T-cell (primary cell): ENCODE measurements at regions not wholly inside any gene's neighbourhood (a gene's known extent, or its start where the extent isn't known, plus 50 kb on each side); places are given as distances from the start of the nearest gene placed in this dataset.

Source experiments
- ATAC-seq, 4 experiments: fragments of 200-7000 bp in 3 of 4; fragments of 150-1000 bp in 1 of 4; cut with Tn5 transposase; replicated peaks in 1 of 4; 1 replicate in 3 of 4; 2 replicates in 1 of 4; pipeline ENCODE4 v1.10.0; 2021; ENCODE audit warnings: moderate library complexity in 3 of 4, mild to moderate bottlenecking in 2 of 4, moderate number of reproducible peaks in 1 of 4
- CTCF ChIA-PET, 2 donors: fragments of 300-600 bp; sonication (Branson Sonifier 250); formaldehyde crosslinking; loops; one replicate each; lab custom pipeline; 2022; ENCODE audit warnings: antibody characterized with exemption in 2 of 2; lab: Charles Lee
- POLR2A ChIA-PET, 2 donors: fragments of 300-600 bp; sonication (Branson Sonifier 250); formaldehyde crosslinking; loops; one replicate each; lab custom pipeline; 2022; ENCODE audit warnings: antibody characterized with exemption in 2 of 2; lab: Charles Lee
- DNase-seq, 35 experiments: peaks; one replicate each; pipeline versions ENCODE4 v3.0.0 to v3.0.0-alpha.2; 2013 to 2023
- H3K27ac ChIP-seq: one replicate; pipeline ENCODE4 v1.5.1; 2013; ENCODE audit warnings: low read length
- H3K27me3 ChIP-seq, 2 experiments: replicated peaks in 1 of 2; 1 replicate in 1 of 2; 2 replicates in 1 of 2; pipeline versions ENCODE4 v1.6.1 to v1.7.0; 2013; ENCODE audit warnings: low read length in 1 of 2, mixed read lengths in 1 of 2; ENCODE audit not compliant: control insufficient read depth in 2 of 2, insufficient read depth in 2 of 2; ENCODE audit errors: extremely low read depth in 1 of 2
- H3K36me3 ChIP-seq, 2 donors: 1 replicate in 1 of 2; 2 replicates in 1 of 2; pipeline versions ENCODE4 v1.6.1 to v1.7.0; 2013; ENCODE audit warnings: low read length in 1 of 2; ENCODE audit not compliant: control insufficient read depth in 2 of 2, insufficient read depth in 1 of 2; ENCODE audit errors: extremely low read depth in 1 of 2
- H3K4me1 ChIP-seq, 2 experiments: 1 replicate in 1 of 2; 2 replicates in 1 of 2; pipeline versions ENCODE4 v1.6.1 to v1.7.0; 2013; ENCODE audit warnings: low read length in 2 of 2, mixed read lengths in 1 of 2; ENCODE audit not compliant: insufficient read depth in 2 of 2, control insufficient read depth in 1 of 2; ENCODE audit errors: extremely low read depth in 1 of 2
- H3K4me3 ChIP-seq, 2 donors: 1 replicate in 1 of 2; 2 replicates in 1 of 2; pipeline versions ENCODE4 v1.5.1 to v1.7.0; 2013; ENCODE audit warnings: mild to moderate bottlenecking in 2 of 2, low read length in 1 of 2, moderate library complexity in 1 of 2; ENCODE audit not compliant: control insufficient read depth in 1 of 2; ENCODE audit errors: extremely low read depth in 1 of 2
- H3K9me3 ChIP-seq: 2 replicates; pipeline ENCODE4 v1.7.0; 2013
- H3K27ac Mint-ChIP-seq, 2 donors: one replicate each; pipeline ENCODE4 v1.8.0; 2020 to 2021; ENCODE audit warnings: mild to moderate bottlenecking in 2 of 2, mixed read lengths in 2 of 2
- H3K27me3 Mint-ChIP-seq, 2 donors: one replicate each; pipeline ENCODE4 v1.8.0; 2021 to 2022; ENCODE audit warnings: mixed read lengths in 2 of 2
- H3K36me3 Mint-ChIP-seq: one replicate; pipeline ENCODE4 v1.8.0; 2021; ENCODE audit warnings: mixed read lengths
- H3K4me1 Mint-ChIP-seq, 3 donors: one replicate each; pipeline ENCODE4 v1.8.0; 2020 to 2022; ENCODE audit warnings: mixed read lengths in 3 of 3, mild to moderate bottlenecking in 1 of 3
- H3K4me3 Mint-ChIP-seq, 3 donors: one replicate each; pipeline ENCODE4 v1.8.0; 2020 to 2022; ENCODE audit warnings: mild to moderate bottlenecking in 3 of 3, mixed read lengths in 3 of 3, moderate library complexity in 3 of 3
- H3K9me3 Mint-ChIP-seq, 3 donors: one replicate each; pipeline ENCODE4 v1.8.0; 2020 to 2022; ENCODE audit warnings: mixed read lengths in 3 of 3
- WGBS: methylation state at CpG from one replicate; pipeline ENCODE4 v1.1.5; 2013; ENCODE audit warnings: missing lambda C conversion rate; ENCODE audit not compliant: insufficient coverage; 5-methylcytosine and 5-hydroxymethylcytosine counted together

- no peaks in the 10 kb centered on the region for H3K4me1 Mint-ChIP-seq
- no peak overlapping the region for H3K4me3 ChIP-seq
- no peaks in the 10 kb centered on the region for H3K36me3 Mint-ChIP-seq
- H3K9me3 Mint-ChIP-seq, result peaks cover 7 to 9% (median 8%) of the 10 kb centered on the region in 3 donors
- no peak overlapping the region for H3K27ac ChIP-seq
- no peaks in the 10 kb centered on the region for H3K9me3 ChIP-seq
- DNase-seq (no peak), ATAC-seq (no peak)
- no peak overlapping the region for H3K4me3 Mint-ChIP-seq
- H3K27ac Mint-ChIP-seq, result no peak overlapping the region
- no peaks in the 10 kb centered on the region for H3K27me3 Mint-ChIP-seq
- H3K36me3 ChIP-seq, result no peaks in the 10 kb centered on the region
- ChIA-PET POLR2A (interaction anchor here in 1 of 2 donors (0.5 kb wide), 1 partner anchor 1354 kb away, joined by 5 read pairs; no protein-coding TSS in a partner anchor), CTCF (no interaction called here)
- no peaks in the 10 kb centered on the region for H3K4me1 ChIP-seq
- H3K27me3 ChIP-seq, result no peaks in the 10 kb centered on the region
These were observed 170.1 kb upstream of the SLITRK6 start for GRCh38 chr13:85969331-85969730.

- ChIA-PET POLR2A (no interaction called here), CTCF (no interaction called here)
- Histone ChIP-seq H3K4me1 (no peaks in the 10 kb centered on the region), H3K9me3 (no peaks in the 10 kb centered on the region), H3K27ac (no peak overlapping the region), H3K4me3 (no peak overlapping the region), H3K27me3 (no peaks in the 10 kb centered on the region), H3K36me3 (no peaks in the 10 kb centered on the region)
- no peak overlapping the region for H3K4me3 Mint-ChIP-seq
- no peaks in the 10 kb centered on the region for H3K36me3 Mint-ChIP-seq
- no peaks in the 10 kb centered on the region for H3K27me3 Mint-ChIP-seq
- no peak for ATAC-seq
- no peak for DNase-seq
- no peaks in the 10 kb centered on the region for H3K4me1 Mint-ChIP-seq
- H3K27ac Mint-ChIP-seq, result no peak overlapping the region
- peaks cover 12 to 35% (median 32%) of the 10 kb centered on the region in 3 donors for H3K9me3 Mint-ChIP-seq
- 86% methylated on average over 1 of the region's 4 CpGs for WGBS
These were observed 136.7 kb upstream of the SLITRK6 start for GRCh38 chr13:85935868-85936467.

GRCh38 chr13:85930108-85930507 lies 130.9 kb upstream of the SLITRK6 start:
- ATAC-seq (no peak), DNase-seq (no peak)
- H3K4me1 ChIP-seq, result no peaks in the 10 kb centered on the region
- Mint-ChIP-seq H3K4me3 (no peak overlapping the region), H3K4me1 (no peaks in the 10 kb centered on the region), H3K9me3 (peaks cover 2 to 22% (median 17%) of the 10 kb centered on the region in 3 donors), H3K27ac (no peak overlapping the region), H3K27me3 (no peaks in the 10 kb centered on the region), H3K36me3 (no peaks in the 10 kb centered on the region)
- H3K36me3 ChIP-seq, result no peaks in the 10 kb centered on the region
- H3K4me3 ChIP-seq, result no peak overlapping the region
- H3K27ac ChIP-seq, result no peak overlapping the region
- no peaks in the 10 kb centered on the region for H3K27me3 ChIP-seq
- no peaks in the 10 kb centered on the region for H3K9me3 ChIP-seq
- CTCF ChIA-PET, result no interaction called here
- WGBS, result no CpG with 5 or more reads among the region's 2 CpGs
- POLR2A ChIA-PET, result no interaction called here

DNA sequence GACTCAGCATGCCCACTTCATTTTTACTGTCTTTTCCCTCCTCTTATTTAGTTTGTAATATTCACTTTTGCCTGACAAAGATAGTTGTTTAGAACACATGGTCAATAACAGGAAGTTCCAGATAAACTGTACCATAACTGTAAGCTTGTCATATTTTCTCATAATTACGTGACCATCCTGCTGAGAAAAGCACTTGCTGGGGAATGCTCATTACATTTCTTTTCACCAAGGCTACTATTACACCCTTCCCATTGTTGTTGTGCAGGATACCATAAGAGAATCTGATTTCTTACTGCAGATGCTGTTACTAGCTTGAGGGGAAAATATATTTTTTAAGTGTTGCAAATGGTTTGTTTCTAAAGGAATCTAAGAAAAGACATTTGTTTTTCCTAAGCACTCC lies 111.7 kb upstream of the SLITRK6 start:
- no peak overlapping the region for H3K4me3 ChIP-seq
- no peaks in the 10 kb centered on the region for H3K4me1 Mint-ChIP-seq
- no peaks in the 10 kb centered on the region for H3K36me3 Mint-ChIP-seq
- no peaks in the 10 kb centered on the region for H3K36me3 ChIP-seq
- POLR2A ChIA-PET, result no interaction called here
- H3K27me3 Mint-ChIP-seq, result no peaks in the 10 kb centered on the region
- no CpG with 5 or more reads among the region's 1 CpG for WGBS
- no peaks in the 10 kb centered on the region for H3K27me3 ChIP-seq
- ATAC-seq (no peak), DNase-seq (no peak)
- peaks cover 6 to 26% (median 12%) of the 10 kb centered on the region in 3 donors for H3K9me3 Mint-ChIP-seq
- H3K9me3 ChIP-seq, result no peaks in the 10 kb centered on the region
- no peak overlapping the region for H3K27ac Mint-ChIP-seq
- CTCF ChIA-PET, result no interaction called here
- H3K4me1 ChIP-seq, result no peaks in the 10 kb centered on the region
- H3K27ac ChIP-seq, result no peak overlapping the region
- no peak overlapping the region for H3K4me3 Mint-ChIP-seq

DNA sequence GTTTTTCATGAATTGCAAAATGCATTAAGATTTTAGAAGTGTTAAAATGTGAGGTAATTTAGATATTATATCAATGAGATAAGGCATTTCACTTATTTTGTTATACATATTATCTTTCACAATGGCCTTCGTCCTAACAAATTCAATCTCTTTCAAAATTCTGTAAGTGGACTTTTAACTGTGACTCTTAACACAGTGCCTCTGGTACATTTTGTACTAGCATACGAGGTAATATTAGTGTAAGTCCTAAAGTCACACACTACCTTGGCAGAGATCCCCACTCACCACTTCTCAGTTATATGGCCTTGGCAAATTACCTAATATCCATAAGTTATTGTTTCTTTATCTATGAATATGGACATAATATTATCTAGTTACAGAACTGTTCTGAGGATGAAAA lies 101.3 kb upstream of the SLITRK6 start:
- Histone ChIP-seq H3K4me3 (no peak overlapping the region), H3K27ac (no peak overlapping the region), H3K4me1 (no peaks in the 10 kb centered on the region), H3K27me3 (no peaks in the 10 kb centered on the region), H3K9me3 (no peaks in the 10 kb centered on the region), H3K36me3 (no peaks in the 10 kb centered on the region)
- CTCF ChIA-PET, result no interaction called here
- Mint-ChIP-seq H3K4me3 (no peak overlapping the region), H3K9me3 (peaks cover 0 to 15% (median 3%) of the 10 kb centered on the region in 3 donors), H3K36me3 (no peaks in the 10 kb centered on the region), H3K27me3 (no peaks in the 10 kb centered on the region), H3K4me1 (no peaks in the 10 kb centered on the region), H3K27ac (no peak overlapping the region)
- DNase-seq, result no peak
- POLR2A ChIA-PET, result no interaction called here
- WGBS, result no CpG with 5 or more reads among the region's 2 CpGs
- no peak for ATAC-seq

DNA sequence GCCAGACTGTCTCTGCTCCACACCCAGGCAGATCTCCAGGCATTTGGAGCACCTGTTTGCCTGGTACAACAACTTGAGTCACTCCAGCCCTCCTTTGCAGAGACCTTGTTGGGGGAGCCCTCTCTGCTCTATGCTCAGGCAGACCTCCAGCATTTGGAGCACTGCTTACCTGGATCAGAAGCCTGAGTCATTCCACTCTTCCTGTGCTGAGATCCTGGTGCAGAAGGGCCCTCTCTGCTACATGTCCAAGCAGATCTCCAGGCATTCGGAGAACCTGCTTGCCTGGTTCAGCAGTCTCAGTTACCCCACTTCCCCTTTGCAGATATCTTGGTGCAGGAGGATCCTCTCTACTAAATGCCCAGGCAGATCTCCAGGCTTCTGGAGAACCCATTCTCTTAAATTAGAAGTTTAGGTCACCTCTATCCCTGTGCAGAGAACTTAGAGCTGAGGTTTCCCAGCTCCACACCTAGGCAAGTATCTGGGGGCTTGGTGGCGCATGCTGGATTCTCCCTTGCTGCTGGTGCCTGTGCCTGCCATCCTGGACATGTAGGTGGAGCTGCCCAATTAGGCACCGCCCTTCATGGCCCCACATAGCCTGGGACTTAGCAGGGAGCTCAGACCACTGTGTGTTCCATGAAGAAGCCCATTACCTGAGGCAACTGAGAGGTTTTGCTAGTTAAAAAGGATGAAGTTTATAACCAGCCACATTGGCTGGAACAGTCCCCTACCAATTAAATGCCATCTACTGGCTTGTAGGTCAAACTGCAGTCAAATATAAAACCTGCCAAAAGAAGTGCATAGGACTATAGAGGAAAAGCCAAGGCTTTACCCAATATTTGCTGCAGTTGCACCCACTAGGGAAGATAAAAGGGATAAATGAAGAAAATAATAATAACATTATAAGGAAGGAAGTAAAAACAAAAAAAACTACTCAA lies 97.6 kb upstream of the SLITRK6 start:
- Mint-ChIP-seq H3K9me3 (peaks cover 4 to 25% (median 9%) of the 10 kb centered on the region in 3 donors), H3K27ac (no peak overlapping the region), H3K27me3 (no peaks in the 10 kb centered on the region), H3K4me1 (no peaks in the 10 kb centered on the region), H3K4me3 (no peak overlapping the region), H3K36me3 (no peaks in the 10 kb centered on the region)
- ATAC-seq (no peak), DNase-seq (no peak)
- Histone ChIP-seq H3K27ac (no peak overlapping the region), H3K9me3 (no peaks in the 10 kb centered on the region), H3K36me3 (no peaks in the 10 kb centered on the region), H3K4me3 (no peak overlapping the region), H3K4me1 (no peaks in the 10 kb centered on the region), H3K27me3 (no peaks in the 10 kb centered on the region)
- CTCF ChIA-PET, result no interaction called here
- 80% methylated on average over 2 of the region's 3 CpGs for WGBS
- POLR2A ChIA-PET, result no interaction called here
